HG02943 (cell line): ENCODE measurements at regions not wholly inside any gene's neighbourhood (a gene's known extent, or its start where the extent isn't known, plus 50 kb on each side); places are given as distances from the start of the nearest gene placed in this dataset.
"Not testable (repeated sequence)": the region's sequence is repeated elsewhere in the genome, so short reads cannot be mapped to it uniquely, and the experiment has no call there.

Experiments
- ATAC-seq: cut with Tn5 transposase; IDR thresholded peaks from one replicate; pipeline ENCODE4 v1.9.1; 2021; ENCODE audit warnings: mild to moderate bottlenecking, low read depth, moderate library complexity; ENCODE audit not compliant: unreplicated experiment

GRCh38 chr17:14522795-14523387, 222.0 kb downstream of the HS3ST3B1 start:
- ATAC-seq, result no peak

- ATAC-seq, result not testable (repeated sequence)
Observed at GRCh38 chr17:14518919-14519318, 218.0 kb downstream of the HS3ST3B1 start.

- no peak for ATAC-seq
Observed at GRCh38 chr17:14514973-14515372, 214.1 kb downstream of the HS3ST3B1 start.

- ATAC-seq, result no peak
Observed at GRCh38 chr17:14513835-14514234, 213.0 kb downstream of the HS3ST3B1 start.

GRCh38 chr17:14510136-14510535, 209.3 kb downstream of the HS3ST3B1 start:
- no peak for ATAC-seq

- no peak for ATAC-seq
Observed at GRCh38 chr17:14508156-14508555, 207.3 kb downstream of the HS3ST3B1 start.

GRCh38 chr17:14506364-14506763, 205.5 kb downstream of the HS3ST3B1 start:
- ATAC-seq, result no peak

- ATAC-seq, result no peak
Observed at GRCh38 chr17:14505606-14506005, 204.7 kb downstream of the HS3ST3B1 start.

GRCh38 chr17:14499976-14500375, 199.1 kb downstream of the HS3ST3B1 start:
- ATAC-seq, result no peak

- ATAC-seq, result no peak
Observed at GRCh38 chr17:14498812-14499211, 197.9 kb downstream of the HS3ST3B1 start.

- ATAC-seq, result no peak
Observed at GRCh38 chr17:14494161-14494560, 193.3 kb downstream of the HS3ST3B1 start.

- ATAC-seq, result no peak
Observed at GRCh38 chr17:14489986-14490385, 189.1 kb downstream of the HS3ST3B1 start.

GRCh38 chr17:14488958-14489550, 188.2 kb downstream of the HS3ST3B1 start:
- no peak for ATAC-seq

GRCh38 chr17:14487068-14487467, 186.2 kb downstream of the HS3ST3B1 start:
- ATAC-seq, result no peak

- ATAC-seq, result no peak
Observed at GRCh38 chr17:14482715-14483114, 181.8 kb downstream of the HS3ST3B1 start.

GRCh38 chr17:14481664-14482063, 180.8 kb downstream of the HS3ST3B1 start:
- no peak for ATAC-seq

GRCh38 chr17:14474591-14474990, 173.7 kb downstream of the HS3ST3B1 start:
- no peak for ATAC-seq

GRCh38 chr17:14471052-14471451, 170.2 kb downstream of the HS3ST3B1 start:
- no peak for ATAC-seq

- ATAC-seq, result no peak
Observed at GRCh38 chr17:14470417-14470816, 169.5 kb downstream of the HS3ST3B1 start.

GRCh38 chr17:14469971-14470370, 169.1 kb downstream of the HS3ST3B1 start:
- ATAC-seq, result no peak

- ATAC-seq, result no peak
Observed at GRCh38 chr17:14468858-14469257, 168.0 kb downstream of the HS3ST3B1 start.

- ATAC-seq, result no peak
Observed at GRCh38 chr17:14461227-14461548, 160.3 kb downstream of the HS3ST3B1 start.
